ENCODE measurements at regions not wholly inside any gene's neighbourhood (a gene's known extent, or its start where the extent isn't known, plus 50 kb on each side); places are given as distances from the start of the nearest gene placed in this dataset.

DNA sequence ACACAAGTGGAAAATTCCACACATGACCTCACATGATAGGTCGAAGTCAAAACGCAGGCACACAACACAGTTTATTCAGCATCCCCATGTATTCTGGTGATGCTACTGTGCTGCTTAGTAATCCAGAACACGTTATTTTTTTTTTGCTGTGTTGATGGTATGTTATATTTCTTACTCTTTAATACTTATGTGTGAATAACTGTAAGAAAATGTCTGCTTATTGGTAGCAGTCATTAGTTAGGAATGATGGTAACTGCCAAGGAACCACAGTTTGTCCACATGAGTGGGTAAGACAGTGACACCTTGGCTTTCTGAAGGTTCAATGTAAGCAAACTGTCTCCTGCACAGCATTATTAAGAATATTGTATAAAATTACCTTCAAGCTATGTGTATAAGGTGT is 107.7 kb upstream of the DAPK1 start:
- Mint-ChIP-seq H3K9me3 (no peaks in the 10 kb centered on the region), H3K36me3 (no peaks in the 10 kb centered on the region), H3K27me3 (ENCODE audit: low read depth in 2 of 2) (peaks cover 9 to 15% of the 10 kb centered on the region in 2 donors), H3K27ac (no peak overlapping the region), H3K4me1 (no peaks in the 10 kb centered on the region), H3K4me3 (no peak overlapping the region)
- no peak for DNase-seq
- intact Hi-C loops (cut with micrococcal nuclease) = no loop called here
- no peak overlapping the region for H3K27ac ChIP-seq (ENCODE audit: low read length)
- H3K4me3 ChIP-seq (ENCODE audit: low read length) = no peak overlapping the region
- TF ChIP-seq CTCF (IDR thresholded peaks at IDR 0.05) = no peak
- H3K27me3 ChIP-seq (ENCODE audit: control insufficient read depth, insufficient read depth, low read length) = no peaks in the 10 kb centered on the region
- no peaks in the 10 kb centered on the region for H3K9me3 ChIP-seq (ENCODE audit: control insufficient read depth, insufficient read depth, low read length)
- H3K36me3 ChIP-seq (ENCODE audit: control insufficient read depth, insufficient read depth, low read length) = no peaks in the 10 kb centered on the region
- no peaks in the 10 kb centered on the region for H3K4me1 ChIP-seq (ENCODE audit: control insufficient read depth, insufficient read depth, low read length)
- ATAC-seq = no peak
- WGBS (ENCODE audit: insufficient coverage) = 95% methylated on average over 2 of the region's 3 CpGs

DNA sequence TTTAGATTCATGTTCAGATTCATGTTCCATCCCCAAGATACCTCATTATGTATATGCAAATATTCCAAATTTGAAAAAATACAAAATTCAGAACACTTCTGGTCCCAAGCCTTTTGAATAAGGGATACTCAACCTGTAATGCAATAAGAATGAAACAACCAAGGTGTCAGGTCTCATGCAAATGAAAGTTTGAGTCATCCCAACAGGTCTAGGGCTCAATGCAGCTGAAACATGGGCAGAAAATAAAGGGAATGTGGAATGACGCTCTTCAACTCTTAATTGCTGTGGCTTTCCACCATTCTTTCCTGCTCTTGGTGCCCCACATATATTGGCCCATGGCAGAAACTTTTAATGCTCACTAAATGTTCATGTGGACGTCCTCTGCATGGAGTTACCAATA is 107.3 kb upstream of the DAPK1 start:
- Histone ChIP-seq H3K27me3 (ENCODE audit: control insufficient read depth, insufficient read depth, low read length) (no peaks in the 10 kb centered on the region), H3K36me3 (ENCODE audit: control insufficient read depth, insufficient read depth, low read length) (no peaks in the 10 kb centered on the region), H3K9me3 (ENCODE audit: control insufficient read depth, insufficient read depth, low read length) (no peaks in the 10 kb centered on the region), H3K4me3 (ENCODE audit: low read length) (no peak overlapping the region), H3K27ac (ENCODE audit: low read length) (no peak overlapping the region), H3K4me1 (ENCODE audit: control insufficient read depth, insufficient read depth, low read length) (no peaks in the 10 kb centered on the region)
- no peak for ATAC-seq
- 61% methylated on average over 2 of the region's 2 CpGs for WGBS (ENCODE audit: insufficient coverage)
- H3K27me3 Mint-ChIP-seq (ENCODE audit: low read depth in 2 of 2) = peaks cover 10 to 19% of the 10 kb centered on the region in 2 donors
- H3K4me3 Mint-ChIP-seq = no peak overlapping the region
- H3K4me1 Mint-ChIP-seq = no peaks in the 10 kb centered on the region
- no peak for TF ChIP-seq CTCF (IDR thresholded peaks at IDR 0.05)
- DNase-seq = no peak
- no peaks in the 10 kb centered on the region for H3K9me3 Mint-ChIP-seq
- no peak overlapping the region for H3K27ac Mint-ChIP-seq
- H3K36me3 Mint-ChIP-seq = no peaks in the 10 kb centered on the region
- intact Hi-C loops (cut with micrococcal nuclease) = no loop called here

DNA sequence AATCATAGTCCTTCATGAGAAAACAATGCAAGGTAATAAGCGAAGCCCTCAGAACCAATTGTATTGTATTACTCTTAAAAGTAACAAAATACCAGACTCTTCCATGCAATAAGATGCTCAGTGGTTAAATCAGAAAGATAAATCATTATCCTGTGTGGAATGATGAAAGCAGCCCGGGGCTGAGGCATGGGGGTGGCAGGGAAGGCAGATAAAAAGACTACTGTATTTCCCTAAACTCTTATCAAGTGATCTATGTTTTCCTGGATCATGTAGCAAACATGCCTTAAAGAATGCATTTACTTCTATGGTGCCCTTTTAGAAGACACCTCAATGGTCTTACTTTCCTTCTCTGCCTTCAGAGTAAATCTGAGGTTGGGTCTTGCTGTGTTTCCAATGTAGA is 105.6 kb upstream of the DAPK1 start:
- intact Hi-C loops (cut with micrococcal nuclease) = no loop called here
- Mint-ChIP-seq H3K4me1 (no peaks in the 10 kb centered on the region), H3K27me3 (ENCODE audit: low read depth in 2 of 2) (peaks cover 5 to 13% of the 10 kb centered on the region in 2 donors), H3K9me3 (no peaks in the 10 kb centered on the region), H3K27ac (no peak overlapping the region), H3K36me3 (no peaks in the 10 kb centered on the region), H3K4me3 (no peak overlapping the region)
- Histone ChIP-seq H3K27ac (ENCODE audit: low read length) (no peak overlapping the region), H3K36me3 (ENCODE audit: control insufficient read depth, insufficient read depth, low read length) (no peaks in the 10 kb centered on the region), H3K27me3 (ENCODE audit: control insufficient read depth, insufficient read depth, low read length) (no peaks in the 10 kb centered on the region), H3K4me1 (ENCODE audit: control insufficient read depth, insufficient read depth, low read length) (no peaks in the 10 kb centered on the region), H3K9me3 (ENCODE audit: control insufficient read depth, insufficient read depth, low read length) (no peaks in the 10 kb centered on the region), H3K4me3 (ENCODE audit: low read length) (no peak overlapping the region)
- no peak for ATAC-seq
- no peak for DNase-seq
- WGBS (ENCODE audit: insufficient coverage) = 50% methylated on average over 1 of the region's 2 CpGs
- TF ChIP-seq CTCF (IDR thresholded peaks at IDR 0.05) = no peak

DNA sequence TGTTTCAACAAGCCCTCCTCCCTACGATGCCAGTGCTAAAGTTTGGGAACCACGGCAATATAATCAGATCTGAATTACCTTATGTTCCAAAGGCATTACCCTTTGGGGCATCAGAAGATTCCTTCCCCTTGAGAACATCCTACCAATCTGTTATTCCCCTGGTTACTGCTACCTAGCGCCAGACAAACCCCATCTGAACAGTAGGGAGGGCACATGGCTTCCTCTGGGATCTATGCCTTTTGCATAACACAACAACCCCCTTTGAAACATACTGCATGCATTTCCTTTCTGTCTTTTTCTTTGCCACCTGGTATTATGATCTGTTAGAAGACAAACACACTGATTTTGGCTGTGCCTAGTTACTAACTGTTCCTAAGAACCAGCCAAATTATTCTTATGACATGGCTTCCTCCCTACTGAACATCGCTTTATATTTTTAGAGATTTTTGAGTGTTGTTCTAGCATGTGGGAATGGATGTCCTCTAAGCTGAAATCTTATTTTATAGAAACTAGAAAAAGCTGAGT is 103.9 kb upstream of the DAPK1 start:
- ATAC-seq = no peak
- Mint-ChIP-seq H3K4me1 (no peaks in the 10 kb centered on the region), H3K4me3 (no peak overlapping the region), H3K9me3 (no peaks in the 10 kb centered on the region), H3K36me3 (no peaks in the 10 kb centered on the region), H3K27me3 (ENCODE audit: low read depth in 2 of 2) (peaks cover 5 to 13% of the 10 kb centered on the region in 2 donors), H3K27ac (no peak overlapping the region)
- no peak for DNase-seq
- no peak overlapping the region for H3K4me3 ChIP-seq (ENCODE audit: low read length)
- H3K36me3 ChIP-seq (ENCODE audit: control insufficient read depth, insufficient read depth, low read length) = no peaks in the 10 kb centered on the region
- H3K9me3 ChIP-seq (ENCODE audit: control insufficient read depth, insufficient read depth, low read length) = no peaks in the 10 kb centered on the region
- TF ChIP-seq CTCF (IDR thresholded peaks at IDR 0.05) = no peak
- no peaks in the 10 kb centered on the region for H3K27me3 ChIP-seq (ENCODE audit: control insufficient read depth, insufficient read depth, low read length)
- no peaks in the 10 kb centered on the region for H3K4me1 ChIP-seq (ENCODE audit: control insufficient read depth, insufficient read depth, low read length)
- intact Hi-C loops (cut with micrococcal nuclease) = no loop called here
- 90% methylated on average over 3 of the region's 4 CpGs for WGBS (ENCODE audit: insufficient coverage)
- no peak overlapping the region for H3K27ac ChIP-seq (ENCODE audit: low read length)
